ENCODE measurements at regions not wholly inside any gene's neighbourhood (a gene's known extent, or its start where the extent isn't known, plus 50 kb on each side); places are given as distances from the start of the nearest gene placed in this dataset.

GRCh38 chr12:34347367-34347766 lies 325.1 kb downstream of the ALG10 start:
- no peak for DNase-seq

- no peak for DNase-seq
These were observed 325.8 kb downstream of the ALG10 start for GRCh38 chr12:34348064-34348463.

- DNase-seq = no peak
These were observed 326.8 kb downstream of the ALG10 start for GRCh38 chr12:34348836-34349672.

GRCh38 chr12:34349673-34349961 lies 327.3 kb downstream of the ALG10 start:
- DNase-seq = no peak

- no peak for DNase-seq
These were observed 328.1 kb downstream of the ALG10 start for GRCh38 chr12:34350092-34351041.

GRCh38 chr12:34352098-34352497 lies 329.8 kb downstream of the ALG10 start:
- no peak for DNase-seq

- DNase-seq = no peak
These were observed 332.2 kb downstream of the ALG10 start for GRCh38 chr12:34354239-34355200.

- no peak for DNase-seq
These were observed 334.1 kb downstream of the ALG10 start for GRCh38 chr12:34356233-34356987.

- DNase-seq = no peak
These were observed 335.5 kb downstream of the ALG10 start for GRCh38 chr12:34357791-34358190.

- no peak for DNase-seq
These were observed 335.9 kb downstream of the ALG10 start for GRCh38 chr12:34358198-34358597.

GRCh38 chr12:34361721-34362316 lies 339.5 kb downstream of the ALG10 start:
- no peak for DNase-seq

GRCh38 chr12:34363050-34363673 lies 340.9 kb downstream of the ALG10 start:
- no peak for DNase-seq

GRCh38 chr12:34368079-34368478 lies 345.8 kb downstream of the ALG10 start:
- DNase-seq = no peak

- no peak for DNase-seq
These were observed 348.8 kb downstream of the ALG10 start for GRCh38 chr12:34371050-34371449.

GRCh38 chr12:34372003-34372402 lies 349.7 kb downstream of the ALG10 start:
- no peak for DNase-seq

GRCh38 chr12:34373926-34374325 lies 351.6 kb downstream of the ALG10 start:
- DNase-seq = no peak

GRCh38 chr12:34376133-34376799 lies 354.0 kb downstream of the ALG10 start:
- DNase-seq = no peak

GRCh38 chr12:34377243-34378035 lies 355.1 kb downstream of the ALG10 start:
- no peak for DNase-seq

- no peak for DNase-seq
These were observed 356.8 kb downstream of the ALG10 start for GRCh38 chr12:34379142-34379541.

GRCh38 chr12:34384693-34385092 lies 362.4 kb downstream of the ALG10 start:
- no peak for DNase-seq
